ENCODE measurements at regions not wholly inside any gene's neighbourhood (a gene's known extent, or its start where the extent isn't known, plus 50 kb on each side); places are given as distances from the start of the nearest gene placed in this dataset.

DNA sequence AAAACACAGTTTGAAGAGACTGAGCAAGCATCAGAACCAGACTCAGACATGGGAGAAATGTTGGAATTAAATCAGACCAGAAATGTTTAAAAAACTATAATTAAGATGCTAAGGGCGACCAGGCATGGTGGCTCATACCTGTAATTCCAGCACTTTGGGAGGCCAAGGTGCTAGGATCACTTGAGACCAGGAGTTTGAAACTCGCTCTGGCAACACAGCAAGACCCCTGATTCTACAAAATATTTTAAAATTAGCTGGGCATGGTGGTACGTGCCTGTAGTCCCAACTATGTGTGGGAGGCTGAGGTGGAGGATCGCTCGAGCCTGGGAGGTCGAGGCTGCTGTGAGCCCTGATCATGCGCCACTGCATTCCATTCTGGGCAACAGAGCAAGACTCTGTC, 160.3 kb downstream of the COPRS start:
- no peak for TF ChIP-seq EP300 (IDR thresholded peaks at IDR 0.05)
- TF ChIP-seq, protein P1, sequence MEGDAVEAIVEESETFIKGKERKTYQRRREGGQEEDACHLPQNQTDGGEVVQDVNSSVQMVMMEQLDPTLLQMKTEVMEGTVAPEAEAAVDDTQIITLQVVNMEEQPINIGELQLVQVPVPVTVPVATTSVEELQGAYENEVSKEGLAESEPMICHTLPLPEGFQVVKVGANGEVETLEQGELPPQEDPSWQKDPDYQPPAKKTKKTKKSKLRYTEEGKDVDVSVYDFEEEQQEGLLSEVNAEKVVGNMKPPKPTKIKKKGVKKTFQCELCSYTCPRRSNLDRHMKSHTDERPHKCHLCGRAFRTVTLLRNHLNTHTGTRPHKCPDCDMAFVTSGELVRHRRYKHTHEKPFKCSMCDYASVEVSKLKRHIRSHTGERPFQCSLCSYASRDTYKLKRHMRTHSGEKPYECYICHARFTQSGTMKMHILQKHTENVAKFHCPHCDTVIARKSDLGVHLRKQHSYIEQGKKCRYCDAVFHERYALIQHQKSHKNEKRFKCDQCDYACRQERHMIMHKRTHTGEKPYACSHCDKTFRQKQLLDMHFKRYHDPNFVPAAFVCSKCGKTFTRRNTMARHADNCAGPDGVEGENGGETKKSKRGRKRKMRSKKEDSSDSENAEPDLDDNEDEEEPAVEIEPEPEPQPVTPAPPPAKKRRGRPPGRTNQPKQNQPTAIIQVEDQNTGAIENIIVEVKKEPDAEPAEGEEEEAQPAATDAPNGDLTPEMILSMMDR (IDR thresholded peaks at IDR 0.05), result no peak

Data from stomach (tissue), 4 donors.